K562 (cell line): ENCODE measurements at regions not wholly inside any gene's neighbourhood (a gene's known extent, or its start where the extent isn't known, plus 50 kb on each side); places are given as distances from the start of the nearest gene placed in this dataset.

Source experiments
- ATAC-seq: fragments of 200-7000 bp; cut with Tn5 transposase; 3 replicates; pipeline ENCODE4 v1.9.1; 2020; ENCODE audit warnings: moderate library complexity
- BruUV-seq: library from RNA; stranded (reverse); fragments of 400-500 nt; replicated peaks from 2 replicates; lab custom pipeline; 2021; lab: Mats Ljungman, UMichigan
- CTCF ChIA-PET: fragments of 300-600 bp; formaldehyde crosslinking; extraction: SDS; loops from one replicate; lab custom pipeline; 2021; ENCODE audit warnings: low intra/inter-chr PET ratio; lab: Yijun Ruan, JAX
- POLR2A ChIA-PET: fragments of 300-600, 350-650 bp; sonication (Branson Sonifier 250); formaldehyde crosslinking; extraction: SDS; loops from one replicate; lab custom pipeline; 2021; ENCODE audit warnings: antibody characterized with exemption, inconsistent platforms; lab: Yijun Ruan, JAX
- DNase-seq, 4 experiments: peaks; one replicate each; pipeline versions ENCODE4 v3.0.0 to v3.0.0-alpha.2; 2011 to 2018; ENCODE audit warnings: low spot score in 3 of 4, mixed read lengths in 3 of 4; ENCODE audit errors: extremely low read depth in 1 of 4
- FAIRE-seq: peaks from 2 replicates; lab custom pipeline; 2011; peaks lifted over from hg19 to GRCh38; lab: Jason Lieb, UNC
- H2AFZ ChIP-seq: 2 replicates; pipeline ENCODE4 v1.6.0; 2011; ENCODE audit warnings: low read depth, low read length, control low read depth, inconsistent platforms
- H3K27ac ChIP-seq: fragments of 200-600 bp; 3 replicates; pipeline ENCODE4 v1.8.0; 2011; ENCODE audit warnings: low read depth, mild to moderate bottlenecking, control low read depth, inconsistent platforms, low read length, moderate library complexity, mixed read lengths; ENCODE audit errors: extremely low read depth
- H3K27me3 ChIP-seq, 2 experiments: fragments of 300-600 bp in 1 of 2; 2 replicates in 1 of 2; 3 replicates in 1 of 2; pipeline versions ENCODE4 v1.6.0 to v1.8.0; 2011; ENCODE audit warnings: inconsistent platforms in 2 of 2, low read length in 2 of 2, mild to moderate bottlenecking in 1 of 2, mixed read lengths in 1 of 2, moderate library complexity in 1 of 2; ENCODE audit not compliant: control insufficient read depth in 2 of 2, insufficient read depth in 2 of 2
- H3K36me3 ChIP-seq: fragments of 300-600 bp; 3 replicates; pipeline ENCODE4 v1.8.0; 2011; ENCODE audit warnings: mild to moderate bottlenecking, low read length, inconsistent platforms; ENCODE audit not compliant: control insufficient read depth, insufficient read depth
- H3K4me1 ChIP-seq, 2 experiments: fragments of 200-600 bp in 1 of 2; replicated peaks in 1 of 2; 2 replicates in 1 of 2; 3 replicates in 1 of 2; pipeline versions ENCODE4 v1.5.1 to v1.8.0; 2011; ENCODE audit warnings: inconsistent platforms in 2 of 2, low read length in 2 of 2, mild to moderate bottlenecking in 1 of 2, mixed read lengths in 1 of 2, moderate library complexity in 1 of 2; ENCODE audit not compliant: control insufficient read depth in 2 of 2, insufficient read depth in 2 of 2
- H3K4me2 ChIP-seq: 2 replicates; pipeline ENCODE4 v1.6.1; 2011; ENCODE audit warnings: low read length, control low read depth, inconsistent platforms, mixed read lengths; ENCODE audit not compliant: insufficient read depth
- H3K4me3 ChIP-seq: fragments of 200-600 bp; sonication (generic), shearing (Covaris generic); 2 replicates; pipeline ENCODE4 v1.5.1; 2016; ENCODE audit warnings: control low read depth, inconsistent platforms
- H3K79me2 ChIP-seq: fragments of 200-600 bp; 3 replicates; pipeline ENCODE4 v1.8.0; 2011; ENCODE audit warnings: low read length, inconsistent platforms; ENCODE audit not compliant: control insufficient read depth, insufficient read depth
- H3K9ac ChIP-seq, 2 experiments: 2 replicates each; pipeline versions ENCODE4 v1.6.0 to v1.6.1; 2011; ENCODE audit warnings: low read depth in 2 of 2, low read length in 2 of 2, control low read depth in 1 of 2, inconsistent platforms in 1 of 2, mild to moderate bottlenecking in 1 of 2, mixed read lengths in 1 of 2; ENCODE audit not compliant: insufficient read depth in 1 of 2
- H3K9me1 ChIP-seq: one replicate; pipeline ENCODE4 v1.6.0; 2011; ENCODE audit warnings: inconsistent platforms, mild to moderate bottlenecking, low read length, moderate library complexity; ENCODE audit not compliant: control insufficient read depth, insufficient read depth
- H3K9me3 ChIP-seq: replicated peaks from 2 replicates; pipeline ENCODE4 v1.5.1; 2011; ENCODE audit warnings: low read depth, low read length, inconsistent platforms; ENCODE audit not compliant: control insufficient read depth, insufficient read depth
- H4K20me1 ChIP-seq: replicated peaks from 2 replicates; pipeline ENCODE4 v1.6.1; 2011; ENCODE audit warnings: low read length, inconsistent platforms, mixed read lengths; ENCODE audit not compliant: control insufficient read depth, insufficient read depth
- CAMTA2 ChIP-seq: fragments of 250-450 bp; sonication (Bioruptor Pico); conservative IDR thresholded peaks from 2 replicates; pipeline ENCODE4 v1.5.1; 2022
- CREM ChIP-seq: IDR thresholded peaks from 2 replicates; pipeline ENCODE4 v1.6.1; 2014; ENCODE audit warnings: antibody characterized with exemption, low read depth
- ERF ChIP-seq: fragments of 450-650 bp; formaldehyde crosslinking; IDR thresholded peaks from 2 replicates; pipeline ENCODE4 v1.4.0; 2020; ENCODE audit warnings: mild to moderate bottlenecking, mixed read lengths
- LARP7 ChIP-seq: fragments of 450-650 bp; IDR thresholded peaks from 2 replicates; pipeline ENCODE4 v1.6.1; 2016
- NELFE ChIP-seq: IDR thresholded peaks from 2 replicates; pipeline ENCODE4 v1.6.1; 2011; ENCODE audit warnings: mild to moderate bottlenecking; ENCODE audit not compliant: insufficient read depth, insufficient read length
- NR2F6 ChIP-seq: fragments of 450-650 bp; formaldehyde crosslinking; IDR thresholded peaks from 2 replicates; pipeline ENCODE4 v1.4.0; 2020; ENCODE audit warnings: mild to moderate bottlenecking
- SREBF1 ChIP-seq: fragments of 150-350 bp; IDR thresholded peaks from 2 replicates; pipeline ENCODE4 v1.6.1; 2014; ENCODE audit warnings: antibody characterized with exemption, low read depth, low read length, borderline replicate concordance
- WGBS: fragments of 100-300 bp; shearing (Covaris generic); methylation state at CpG from one replicate; pipeline ENCODE4 v1.1.6; 2016; ENCODE audit warnings: low coverage, mixed read lengths; ENCODE audit not compliant: insufficient coverage; ENCODE audit errors: missing lambda C conversion rate; 5-methylcytosine and 5-hydroxymethylcytosine counted together
- in situ Hi-C: fragments of 300-500 bp; cut with MboI; formaldehyde crosslinking; loops from 4 replicates; pipeline ENCODE4 v1.15.0; 2018; ENCODE audit warnings: inconsistent platforms, mixed read lengths
- intact Hi-C: fragments of 100-400 bp; cut with micrococcal nuclease; formaldehyde crosslinking; loops from 2 replicates; pipeline ENCODE4 v1.14.2; 2022
- TF ChIP-seq, protein P1 (sequence below): sonication (generic); formaldehyde crosslinking; IDR thresholded peaks from 2 replicates; pipeline ENCODE4 v1.8.1; 2023; ENCODE audit warnings: mild to moderate bottlenecking, missing genetic modification reagents
- TF ChIP-seq, protein P2 (sequence below): fragments of 250-450 bp; sonication (Bioruptor Pico); IDR thresholded peaks from 2 replicates; pipeline ENCODE4 v1.9.0; 2021; ENCODE audit warnings: mild to moderate bottlenecking, inconsistent platforms
- TF ChIP-seq, protein P3 (sequence below): fragments of 250-450 bp; sonication (Bioruptor Pico); IDR thresholded peaks from 2 replicates; pipeline ENCODE4 v1.4.0; 2020; ENCODE audit warnings: mild to moderate bottlenecking, moderate library complexity

DNA sequence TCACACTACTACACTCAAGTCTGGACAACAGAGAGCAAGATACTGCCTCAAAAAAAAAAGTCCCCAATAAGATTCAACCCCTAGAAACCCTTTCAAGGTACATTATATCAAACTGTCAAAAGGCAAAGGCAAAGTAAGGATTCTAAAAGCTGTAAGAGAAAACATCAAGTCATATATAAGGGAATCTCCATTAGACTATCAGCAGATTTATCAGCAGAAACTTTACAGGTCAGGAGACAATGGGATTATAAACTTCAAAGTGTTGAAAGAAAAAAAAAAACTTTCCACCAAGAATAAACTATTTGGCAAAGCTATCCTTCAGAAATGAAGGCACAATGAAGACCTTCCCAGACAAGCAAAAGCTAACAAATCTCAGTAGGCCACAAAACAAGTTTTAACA lies 63.5 kb upstream of the DMRT1 start:
- no peak for TF ChIP-seq CREM
- no peak for TF ChIP-seq CAMTA2 (CRISPR knock-in tag)
- TF ChIP-seq SREBF1: no peak
- TF ChIP-seq, protein P1, sequence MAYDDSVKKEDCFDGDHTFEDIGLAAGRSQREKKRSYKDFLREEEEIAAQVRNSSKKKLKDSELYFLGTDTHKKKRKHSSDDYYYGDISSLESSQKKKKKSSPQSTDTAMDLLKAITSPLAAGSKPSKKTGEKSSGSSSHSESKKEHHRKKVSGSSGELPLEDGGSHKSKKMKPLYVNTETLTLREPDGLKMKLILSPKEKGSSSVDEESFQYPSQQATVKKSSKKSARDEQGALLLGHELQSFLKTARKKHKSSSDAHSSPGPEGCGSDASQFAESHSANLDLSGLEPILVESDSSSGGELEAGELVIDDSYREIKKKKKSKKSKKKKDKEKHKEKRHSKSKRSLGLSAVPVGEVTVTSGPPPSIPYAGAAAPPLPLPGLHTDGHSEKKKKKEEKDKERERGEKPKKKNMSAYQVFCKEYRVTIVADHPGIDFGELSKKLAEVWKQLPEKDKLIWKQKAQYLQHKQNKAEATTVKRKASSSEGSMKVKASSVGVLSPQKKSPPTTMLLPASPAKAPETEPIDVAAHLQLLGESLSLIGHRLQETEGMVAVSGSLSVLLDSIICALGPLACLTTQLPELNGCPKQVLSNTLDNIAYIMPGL (CRISPR knock-in tag): no peak
- POLR2A ChIA-PET: no interaction called here
- Histone ChIP-seq H3K9me3 (no peaks in the 10 kb centered on the region), H3K36me3 (no peaks in the 10 kb centered on the region), H3K9me1 (no peaks in the 10 kb centered on the region), H3K9ac (no peak overlapping the region), H3K4me2 (no peak overlapping the region), H3K27me3 (no peaks in the 10 kb centered on the region), H3K79me2 (no peaks in the 10 kb centered on the region), H3K27ac (no peak overlapping the region), H2AFZ (no peak overlapping the region), H3K4me3 (no peak overlapping the region), H4K20me1 (no peaks in the 10 kb centered on the region), H3K4me1 (no peaks in the 10 kb centered on the region)
- no peak for FAIRE-seq
- DNase-seq: no peak
- in situ Hi-C loops: no loop called here
- CTCF ChIA-PET: interaction anchor here (0.6 kb wide), 1 partner anchor 53 kb away, joined by 3 read pairs; no protein-coding TSS in a partner anchor
- no TSS peak for BruUV-seq
- intact Hi-C loops: no loop called here
- ATAC-seq: no peak

DNA sequence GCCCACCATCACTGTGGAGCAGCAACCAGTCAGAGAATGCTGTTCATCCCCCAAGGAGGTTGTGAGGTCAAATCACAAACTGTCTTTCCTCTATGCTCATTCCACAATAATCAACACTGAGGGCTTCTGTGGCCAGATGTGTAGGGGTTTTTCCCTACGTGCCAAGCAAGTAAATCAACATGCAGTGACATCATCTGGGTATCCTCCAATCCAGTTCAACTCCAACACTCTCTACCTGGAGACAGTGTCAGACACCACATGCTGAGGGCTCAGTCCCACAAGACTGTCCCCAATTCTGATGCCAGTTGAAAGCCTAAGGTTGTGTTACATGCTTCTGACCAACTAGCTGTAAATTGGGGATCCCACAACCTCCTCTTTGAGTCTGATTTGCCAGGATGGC lies 57.3 kb upstream of the DMRT1 start:
- no peak for DNase-seq
- H3K9ac ChIP-seq: no peak overlapping the region
- H3K79me2 ChIP-seq: no peaks in the 10 kb centered on the region
- no peak overlapping the region for H2AFZ ChIP-seq
- H3K9me3 ChIP-seq: no peaks in the 10 kb centered on the region
- 0% methylated on average over 1 of the region's 1 CpG for WGBS
- no TSS peak for BruUV-seq
- no peak for ATAC-seq
- CTCF ChIA-PET: no interaction called here
- POLR2A ChIA-PET: no interaction called here
- no peaks in the 10 kb centered on the region for H3K27me3 ChIP-seq
- intact Hi-C loops: no loop called here
- H4K20me1 ChIP-seq: no peaks in the 10 kb centered on the region
- H3K4me3 ChIP-seq: no peak overlapping the region
- H3K9me1 ChIP-seq: no peaks in the 10 kb centered on the region
- H3K4me2 ChIP-seq: no peak overlapping the region
- in situ Hi-C loops: no loop called here
- FAIRE-seq: no peak
- no peaks in the 10 kb centered on the region for H3K4me1 ChIP-seq
- no peaks in the 10 kb centered on the region for H3K36me3 ChIP-seq
- H3K27ac ChIP-seq: no peak overlapping the region
- TF ChIP-seq, protein P2, sequence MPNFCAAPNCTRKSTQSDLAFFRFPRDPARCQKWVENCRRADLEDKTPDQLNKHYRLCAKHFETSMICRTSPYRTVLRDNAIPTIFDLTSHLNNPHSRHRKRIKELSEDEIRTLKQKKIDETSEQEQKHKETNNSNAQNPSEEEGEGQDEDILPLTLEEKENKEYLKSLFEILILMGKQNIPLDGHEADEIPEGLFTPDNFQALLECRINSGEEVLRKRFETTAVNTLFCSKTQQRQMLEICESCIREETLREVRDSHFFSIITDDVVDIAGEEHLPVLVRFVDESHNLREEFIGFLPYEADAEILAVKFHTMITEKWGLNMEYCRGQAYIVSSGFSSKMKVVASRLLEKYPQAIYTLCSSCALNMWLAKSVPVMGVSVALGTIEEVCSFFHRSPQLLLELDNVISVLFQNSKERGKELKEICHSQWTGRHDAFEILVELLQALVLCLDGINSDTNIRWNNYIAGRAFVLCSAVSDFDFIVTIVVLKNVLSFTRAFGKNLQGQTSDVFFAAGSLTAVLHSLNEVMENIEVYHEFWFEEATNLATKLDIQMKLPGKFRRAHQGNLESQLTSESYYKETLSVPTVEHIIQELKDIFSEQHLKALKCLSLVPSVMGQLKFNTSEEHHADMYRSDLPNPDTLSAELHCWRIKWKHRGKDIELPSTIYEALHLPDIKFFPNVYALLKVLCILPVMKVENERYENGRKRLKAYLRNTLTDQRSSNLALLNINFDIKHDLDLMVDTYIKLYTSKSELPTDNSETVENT (CRISPR knock-in tag): no peak
- TF ChIP-seq NR2F6 (CRISPR knock-in tag) (no peak), ERF (CRISPR knock-in tag) (no peak), LARP7 (no peak), NELFE (no peak)
- TF ChIP-seq, protein P3, sequence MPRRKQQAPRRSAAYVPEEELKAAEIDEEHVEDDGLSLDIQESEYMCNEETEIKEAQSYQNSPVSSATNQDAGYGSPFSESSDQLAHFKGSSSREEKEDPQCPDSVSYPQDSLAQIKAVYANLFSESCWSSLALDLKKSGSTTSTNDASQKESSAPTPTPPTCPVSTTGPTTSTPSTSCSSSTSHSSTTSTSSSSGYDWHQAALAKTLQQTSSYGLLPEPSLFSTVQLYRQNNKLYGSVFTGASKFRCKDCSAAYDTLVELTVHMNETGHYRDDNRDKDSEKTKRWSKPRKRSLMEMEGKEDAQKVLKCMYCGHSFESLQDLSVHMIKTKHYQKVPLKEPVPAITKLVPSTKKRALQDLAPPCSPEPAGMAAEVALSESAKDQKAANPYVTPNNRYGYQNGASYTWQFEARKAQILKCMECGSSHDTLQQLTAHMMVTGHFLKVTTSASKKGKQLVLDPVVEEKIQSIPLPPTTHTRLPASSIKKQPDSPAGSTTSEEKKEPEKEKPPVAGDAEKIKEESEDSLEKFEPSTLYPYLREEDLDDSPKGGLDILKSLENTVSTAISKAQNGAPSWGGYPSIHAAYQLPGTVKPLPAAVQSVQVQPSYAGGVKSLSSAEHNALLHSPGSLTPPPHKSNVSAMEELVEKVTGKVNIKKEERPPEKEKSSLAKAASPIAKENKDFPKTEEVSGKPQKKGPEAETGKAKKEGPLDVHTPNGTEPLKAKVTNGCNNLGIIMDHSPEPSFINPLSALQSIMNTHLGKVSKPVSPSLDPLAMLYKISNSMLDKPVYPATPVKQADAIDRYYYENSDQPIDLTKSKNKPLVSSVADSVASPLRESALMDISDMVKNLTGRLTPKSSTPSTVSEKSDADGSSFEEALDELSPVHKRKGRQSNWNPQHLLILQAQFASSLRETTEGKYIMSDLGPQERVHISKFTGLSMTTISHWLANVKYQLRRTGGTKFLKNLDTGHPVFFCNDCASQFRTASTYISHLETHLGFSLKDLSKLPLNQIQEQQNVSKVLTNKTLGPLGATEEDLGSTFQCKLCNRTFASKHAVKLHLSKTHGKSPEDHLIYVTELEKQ: no peak
